ENCODE measurements at regions not wholly inside any gene's neighbourhood (a gene's known extent, or its start where the extent isn't known, plus 50 kb on each side); places are given as distances from the start of the nearest gene placed in this dataset.
A peak's percentile ranks its signal among the peaks of the same experiment; 100 is the strongest.

- Histone ChIP-seq H3K4me1 (replicated peaks in 1 of 4; ENCODE audit: control insufficient read depth in 3 of 4, insufficient read depth in 4 of 4, low read length in 3 of 4) (no peaks in the 10 kb centered on the region), H3K27me3 (replicated peaks in 1 of 4; ENCODE audit: control insufficient read depth in 3 of 4, extremely low read depth in 1 of 4, insufficient read depth in 3 of 4, low read length in 3 of 4) (no peaks in the 10 kb centered on the region), H3K79me1 (ENCODE audit: low read depth, low read length) (no peaks in the 10 kb centered on the region), H3K23ac (ENCODE audit: insufficient read length) (no peak overlapping the region), H2BK120ac (replicated peaks; ENCODE audit: low read depth, low read length) (no peak overlapping the region), H4K8ac (ENCODE audit: extremely low read depth, insufficient read depth, low read length) (no peak overlapping the region), H3K56ac (replicated peaks; ENCODE audit: insufficient read length, low read depth, low read length) (no peak overlapping the region), H3K4me3 (ENCODE audit: extremely low read depth in 1 of 4, insufficient read depth in 2 of 4, low read depth in 3 of 4, low read length in 4 of 4) (no peak overlapping the region), H3K27ac (ENCODE audit: low read depth, low read length) (no peak overlapping the region), H3K36me3 (ENCODE audit: control insufficient read depth in 2 of 4, insufficient read depth in 4 of 4, low read length in 3 of 4) (no peaks in the 10 kb centered on the region), H3K9ac (replicated peaks in 1 of 4; ENCODE audit: extremely low read depth in 1 of 4, low read depth in 3 of 4, low read length in 3 of 4) (no peak overlapping the region), H3K14ac (ENCODE audit: insufficient read length) (no peak overlapping the region), H3K79me2 (ENCODE audit: control insufficient read depth in 1 of 2, insufficient read depth in 2 of 2, low read length in 2 of 2) (no peaks in the 10 kb centered on the region), H2BK20ac (ENCODE audit: low read length) (no peak overlapping the region), H3K4me2 (ENCODE audit: insufficient read depth in 1 of 2, low read depth in 2 of 2, low read length in 2 of 2) (no peak overlapping the region), H4K91ac (replicated peaks; ENCODE audit: insufficient read length, low read length) (no peak overlapping the region), H2BK5ac (ENCODE audit: low read depth, low read length) (no peak overlapping the region), H2BK12ac (ENCODE audit: low read depth, low read length) (no peak overlapping the region), H3K18ac (ENCODE audit: extremely low read depth, low read length) (no peak overlapping the region), H2AFZ (ENCODE audit: low read length) (no peak overlapping the region), H4K5ac (ENCODE audit: insufficient read length, low read depth, low read length) (no peak overlapping the region), H2BK15ac (ENCODE audit: low read length) (no peak overlapping the region), H3K9me3 (ENCODE audit: insufficient read depth in 2 of 2, low read depth in 1 of 2, low read length in 1 of 2) (no peaks in the 10 kb centered on the region), H2AK5ac (ENCODE audit: low read depth, low read length) (no peak overlapping the region), H4K20me1 (replicated peaks in 1 of 2; ENCODE audit: control insufficient read depth in 1 of 2, insufficient read depth in 2 of 2, low read length in 2 of 2) (no peaks in the 10 kb centered on the region), H3K4ac (replicated peaks; ENCODE audit: insufficient read length, low read depth, low read length) (no peak overlapping the region), H3K23me2 (ENCODE audit: low read depth, low read length) (no peaks in the 10 kb centered on the region)
- 87% methylated on average over 9 of the region's 9 CpGs; no CpG with 5 or more reads in 1 of the 2 experiments for WGBS, 2 experiments (ENCODE audit: extremely low coverage in 1 of 2, insufficient coverage in 1 of 2, insufficient read length in 1 of 2, insufficient replicate concordance in 2 of 2, low coverage in 1 of 2, low lambda C conversion rate in 2 of 2, missing lambda C conversion rate in 1 of 2)
- TF ChIP-seq RAD21 (IDR thresholded peaks at IDR 0.05 in 1 of 2, conservative IDR thresholded peaks at IDR 0.05 in 1 of 2; ENCODE audit: low read depth in 2 of 2, low read length in 2 of 2) (peak; percentile 24 to 31; a peak in 2 of 4 replicates), CTCF (IDR thresholded peaks at IDR 0.05; ENCODE audit: control extremely low read depth in 1 of 3, insufficient read depth in 1 of 3, low read depth in 1 of 3, low read length in 3 of 3) (no peak), RNF2 (IDR thresholded peaks at IDR 0.05; ENCODE audit: borderline replicate concordance, low read depth, low read length, missing control alignments, poor library complexity, severe bottlenecking) (no peak)
- no peak for FAIRE-seq
- CTCF ChIA-PET (ENCODE audit: partially characterized antibody) = interaction anchor here (1.0 to 1.7 kb wide), 4 partner anchors 11 to 289 kb away, joined by 3 to 6 read pairs (median 4); no protein-coding TSS in a partner anchor
- DNase-seq (ENCODE audit: low read depth in 1 of 2, low spot score in 2 of 2) = no peak
- POLR2A ChIA-PET (ENCODE audit: partially characterized antibody) = no interaction called here
Measured at GRCh38 chr1:229984310-229984991, 82.6 kb upstream of the GALNT2 start.
